Stimulated activated CD8-positive, alpha-beta memory T cell treated with anti-CD3 and anti-CD28 coated beads, Interleukin-2, amount 100 ng/mL, for 48 hours (primary cell): ENCODE measurements at regions not wholly inside any gene's neighbourhood (a gene's known extent, or its start where the extent isn't known, plus 50 kb on each side); places are given as distances from the start of the nearest gene placed in this dataset.

Experiments
- DNase-seq, 2 donors: peaks; one replicate each; pipeline ENCODE4 v3.0.0-alpha.2; 2020; ENCODE audit warnings: low read depth in 2 of 2

GRCh38 chr4:127149086-127149485 lies 483.7 kb upstream of the INTU start:
- DNase-seq: no peak

GRCh38 chr4:127151941-127152340 lies 480.8 kb upstream of the INTU start:
- DNase-seq: no peak

- no peak for DNase-seq
Measured at GRCh38 chr4:127155116-127155515, 477.6 kb upstream of the INTU start.

- no peak for DNase-seq
Measured at GRCh38 chr4:127155555-127155954, 477.2 kb upstream of the INTU start.

GRCh38 chr4:127162741-127163140 lies 470.0 kb upstream of the INTU start:
- DNase-seq: no peak

- no peak for DNase-seq
Measured at GRCh38 chr4:127165971-127166370, 466.8 kb upstream of the INTU start.

- no peak for DNase-seq
Measured at GRCh38 chr4:127174201-127174600, 458.6 kb upstream of the INTU start.

- DNase-seq: no peak
Measured at GRCh38 chr4:127174616-127175015, 458.1 kb upstream of the INTU start.

- DNase-seq: no peak
Measured at GRCh38 chr4:127179256-127180087, 453.3 kb upstream of the INTU start.

- no peak for DNase-seq
Measured at GRCh38 chr4:127181001-127181400, 451.8 kb upstream of the INTU start.

GRCh38 chr4:127182687-127183086 lies 450.1 kb upstream of the INTU start:
- no peak for DNase-seq

GRCh38 chr4:127188847-127189246 lies 443.9 kb upstream of the INTU start:
- no peak for DNase-seq

- no peak for DNase-seq
Measured at GRCh38 chr4:127194281-127194680, 438.5 kb upstream of the INTU start.

GRCh38 chr4:127196655-127197352 lies 436.0 kb upstream of the INTU start:
- no peak for DNase-seq

- no peak for DNase-seq
Measured at GRCh38 chr4:127203562-127204200, 429.1 kb upstream of the INTU start.

GRCh38 chr4:127204322-127204721 lies 428.4 kb upstream of the INTU start:
- DNase-seq: no peak

GRCh38 chr4:127209580-127210095 lies 423.1 kb upstream of the INTU start:
- DNase-seq: no peak

- no peak for DNase-seq
Measured at GRCh38 chr4:127210893-127211649, 421.7 kb upstream of the INTU start.

- DNase-seq: no peak
Measured at GRCh38 chr4:127211650-127212560, 420.9 kb upstream of the INTU start.

GRCh38 chr4:127212701-127213100 lies 420.1 kb upstream of the INTU start:
- DNase-seq: no peak

- no peak for DNase-seq
Measured at GRCh38 chr4:127214016-127214415, 418.7 kb upstream of the INTU start.
